ENCODE measurements at regions not wholly inside any gene's neighbourhood (a gene's known extent, or its start where the extent isn't known, plus 50 kb on each side); places are given as distances from the start of the nearest gene placed in this dataset.

DNA sequence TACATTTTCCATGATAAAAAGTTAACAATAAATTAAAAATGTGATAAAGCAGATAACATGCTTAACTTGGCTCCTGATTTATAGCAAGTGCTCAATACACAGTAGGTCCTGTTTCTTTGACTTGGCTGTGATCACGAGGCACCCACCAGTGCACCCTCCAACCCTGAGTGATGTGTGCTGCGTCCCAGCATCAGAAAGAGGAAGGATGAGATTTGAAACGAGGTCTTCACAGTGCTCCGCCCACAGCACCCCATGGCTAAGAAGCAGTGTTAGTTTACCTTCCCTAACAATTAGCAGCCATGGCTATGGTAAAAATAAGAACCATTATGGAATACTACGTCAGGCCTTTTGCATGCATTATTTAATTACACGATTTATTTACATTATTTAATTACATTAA is 292.0 kb upstream of the ZMIZ1 start:
- no peak for TF ChIP-seq EZH2 (IDR thresholded peaks at IDR 0.05; ENCODE audit: low read length, missing control alignments)
- TF ChIP-seq, protein P1, sequence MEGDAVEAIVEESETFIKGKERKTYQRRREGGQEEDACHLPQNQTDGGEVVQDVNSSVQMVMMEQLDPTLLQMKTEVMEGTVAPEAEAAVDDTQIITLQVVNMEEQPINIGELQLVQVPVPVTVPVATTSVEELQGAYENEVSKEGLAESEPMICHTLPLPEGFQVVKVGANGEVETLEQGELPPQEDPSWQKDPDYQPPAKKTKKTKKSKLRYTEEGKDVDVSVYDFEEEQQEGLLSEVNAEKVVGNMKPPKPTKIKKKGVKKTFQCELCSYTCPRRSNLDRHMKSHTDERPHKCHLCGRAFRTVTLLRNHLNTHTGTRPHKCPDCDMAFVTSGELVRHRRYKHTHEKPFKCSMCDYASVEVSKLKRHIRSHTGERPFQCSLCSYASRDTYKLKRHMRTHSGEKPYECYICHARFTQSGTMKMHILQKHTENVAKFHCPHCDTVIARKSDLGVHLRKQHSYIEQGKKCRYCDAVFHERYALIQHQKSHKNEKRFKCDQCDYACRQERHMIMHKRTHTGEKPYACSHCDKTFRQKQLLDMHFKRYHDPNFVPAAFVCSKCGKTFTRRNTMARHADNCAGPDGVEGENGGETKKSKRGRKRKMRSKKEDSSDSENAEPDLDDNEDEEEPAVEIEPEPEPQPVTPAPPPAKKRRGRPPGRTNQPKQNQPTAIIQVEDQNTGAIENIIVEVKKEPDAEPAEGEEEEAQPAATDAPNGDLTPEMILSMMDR (conservative IDR thresholded peaks at IDR 0.05 in 1 of 2, IDR thresholded peaks at IDR 0.05 in 1 of 2; ENCODE audit: low read depth in 1 of 2, low read length in 2 of 2) = no peak
- no peaks in the 10 kb centered on the region for H3K79me2 ChIP-seq (ENCODE audit: control insufficient read depth, insufficient read depth, low read length)
- H3K4me3 ChIP-seq (replicated peaks in 1 of 4; ENCODE audit: control extremely low read depth in 1 of 4, insufficient read depth in 1 of 4, low read depth in 3 of 4, low read length in 4 of 4) = no peak overlapping the region
- H3K9me3 ChIP-seq (ENCODE audit: control insufficient read depth, insufficient read depth, low read depth, low read length) = no peaks in the 10 kb centered on the region
- H3K27ac ChIP-seq (ENCODE audit: insufficient read depth, low read length) = no peak overlapping the region
- no peak overlapping the region for H3K9ac ChIP-seq (ENCODE audit: insufficient read depth, low read length)
- DNase-seq (ENCODE audit: low read depth in 2 of 2) = no peak
- H4K20me1 ChIP-seq (ENCODE audit: control insufficient read depth, extremely low read depth, insufficient read depth, low read length) = no peaks in the 10 kb centered on the region
- H2AFZ ChIP-seq (ENCODE audit: low read length) = no peak overlapping the region
- no peak overlapping the region for H3K4me2 ChIP-seq (ENCODE audit: extremely low read depth, insufficient read depth, low read length)
- no peaks in the 10 kb centered on the region for H3K36me3 ChIP-seq (ENCODE audit: control insufficient read depth, insufficient read depth, low read length)
- H3K27me3 ChIP-seq (ENCODE audit: control insufficient read depth, insufficient read depth, low read length) = no peaks in the 10 kb centered on the region
- peaks cover 4% of the 10 kb centered on the region for H3K4me1 ChIP-seq (ENCODE audit: control insufficient read depth, extremely low read depth, insufficient read depth, low read length)

DNA sequence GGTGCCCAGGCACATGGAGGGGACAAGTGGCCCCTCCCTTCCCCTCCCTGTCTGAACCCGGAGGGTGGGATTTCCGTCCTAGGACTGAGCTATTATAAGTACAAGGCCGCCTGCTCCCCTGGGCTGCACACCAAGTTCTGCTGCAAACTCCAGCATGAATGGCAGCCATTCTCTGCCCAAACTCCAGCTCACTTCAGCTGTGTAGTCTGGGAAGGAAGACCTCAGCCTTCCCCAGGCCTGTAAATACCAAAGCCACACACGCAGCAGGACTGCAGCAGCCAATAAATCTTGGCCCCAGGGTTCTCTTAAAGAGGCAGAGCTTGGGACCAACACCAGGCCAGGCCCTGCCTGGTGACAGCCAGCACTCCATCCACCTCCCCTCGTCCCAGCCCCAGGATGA is 291.3 kb upstream of the ZMIZ1 start:
- Histone ChIP-seq H3K27me3 (ENCODE audit: control insufficient read depth, insufficient read depth, low read length) (no peaks in the 10 kb centered on the region), H3K4me2 (ENCODE audit: extremely low read depth, insufficient read depth, low read length) (peak overlapping the region; percentile 17), H3K9me3 (ENCODE audit: control insufficient read depth, insufficient read depth, low read depth, low read length) (no peaks in the 10 kb centered on the region), H3K36me3 (ENCODE audit: control insufficient read depth, insufficient read depth, low read length) (no peaks in the 10 kb centered on the region), H3K9ac (ENCODE audit: insufficient read depth, low read length) (no peak overlapping the region), H2AFZ (ENCODE audit: low read length) (peak overlapping the region; percentile 4), H3K79me2 (ENCODE audit: control insufficient read depth, insufficient read depth, low read length) (no peaks in the 10 kb centered on the region), H4K20me1 (ENCODE audit: control insufficient read depth, extremely low read depth, insufficient read depth, low read length) (no peaks in the 10 kb centered on the region), H3K27ac (ENCODE audit: insufficient read depth, low read length) (no peak overlapping the region), H3K4me1 (ENCODE audit: control insufficient read depth, extremely low read depth, insufficient read depth, low read length) (peaks cover 4% of the 10 kb centered on the region), H3K4me3 (replicated peaks in 1 of 4; ENCODE audit: control extremely low read depth in 1 of 4, insufficient read depth in 1 of 4, low read depth in 3 of 4, low read length in 4 of 4) (no peak overlapping the region)
- no peak for TF ChIP-seq EZH2 (IDR thresholded peaks at IDR 0.05; ENCODE audit: low read length, missing control alignments)
- TF ChIP-seq, protein P1 (conservative IDR thresholded peaks at IDR 0.05 in 1 of 2, IDR thresholded peaks at IDR 0.05 in 1 of 2; ENCODE audit: low read depth in 1 of 2, low read length in 2 of 2) = no peak
- DNase-seq (ENCODE audit: low read depth in 2 of 2) = peak; percentile 40 to 64

DNA sequence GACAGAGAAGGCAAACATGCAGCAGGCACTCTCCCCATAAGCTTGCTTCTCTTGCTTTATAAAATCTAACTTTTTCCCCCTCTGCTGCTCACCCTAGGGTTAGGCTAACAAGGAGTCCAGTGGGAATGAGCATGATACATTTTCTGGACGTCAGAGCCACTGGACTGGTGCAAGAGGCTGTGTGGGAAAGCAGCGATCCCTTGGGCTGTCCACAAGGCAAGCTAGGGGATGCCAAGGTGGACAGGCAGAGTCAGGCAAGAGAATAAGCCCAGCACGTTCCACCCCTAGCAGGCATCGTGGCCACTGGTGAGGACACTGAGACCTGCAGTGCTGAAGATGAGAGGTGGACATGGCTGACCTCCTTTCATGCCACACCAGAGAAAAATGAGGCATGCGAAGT is 290.9 kb upstream of the ZMIZ1 start:
- H3K9ac ChIP-seq (ENCODE audit: insufficient read depth, low read length) = no peak overlapping the region
- H3K27ac ChIP-seq (ENCODE audit: insufficient read depth, low read length) = no peak overlapping the region
- H2AFZ ChIP-seq (ENCODE audit: low read length) = no peak overlapping the region

More for the DNA sequence above, 290.9 kb upstream of the ZMIZ1 start:
- no peaks in the 10 kb centered on the region for H4K20me1 ChIP-seq (ENCODE audit: control insufficient read depth, extremely low read depth, insufficient read depth, low read length)
- H3K79me2 ChIP-seq (ENCODE audit: control insufficient read depth, insufficient read depth, low read length) = no peaks in the 10 kb centered on the region
- DNase-seq (ENCODE audit: low read depth in 2 of 2) = peak in 1 of 2 donors; percentile 52
- peaks cover 4% of the 10 kb centered on the region for H3K4me1 ChIP-seq (ENCODE audit: control insufficient read depth, extremely low read depth, insufficient read depth, low read length)
- no peak overlapping the region for H3K4me3 ChIP-seq (replicated peaks in 1 of 4; ENCODE audit: control extremely low read depth in 1 of 4, insufficient read depth in 1 of 4, low read depth in 3 of 4, low read length in 4 of 4)
- TF ChIP-seq, protein P1 (conservative IDR thresholded peaks at IDR 0.05 in 1 of 2, IDR thresholded peaks at IDR 0.05 in 1 of 2; ENCODE audit: low read depth in 1 of 2, low read length in 2 of 2) = no peak
- TF ChIP-seq EZH2 (IDR thresholded peaks at IDR 0.05; ENCODE audit: low read length, missing control alignments) = no peak
- no peaks in the 10 kb centered on the region for H3K27me3 ChIP-seq (ENCODE audit: control insufficient read depth, insufficient read depth, low read length)
- no peak overlapping the region for H3K4me2 ChIP-seq (ENCODE audit: extremely low read depth, insufficient read depth, low read length)
- H3K36me3 ChIP-seq (ENCODE audit: control insufficient read depth, insufficient read depth, low read length) = no peaks in the 10 kb centered on the region
- no peaks in the 10 kb centered on the region for H3K9me3 ChIP-seq (ENCODE audit: control insufficient read depth, insufficient read depth, low read depth, low read length)
